ENCODE measurements at regions not wholly inside any gene's neighbourhood (a gene's known extent, or its start where the extent isn't known, plus 50 kb on each side); places are given as distances from the start of the nearest gene placed in this dataset.

GRCh38 chr2:137729305-137729704 lies 235.0 kb upstream of the HNMT start:
- DNase-seq: no peak
- Mint-ChIP-seq H3K4me3 (no peak overlapping the region), H3K27me3 (no peaks in the 10 kb centered on the region), H3K36me3 (no peaks in the 10 kb centered on the region), H3K27ac (no peak overlapping the region), H3K4me1 (no peaks in the 10 kb centered on the region), H3K9me3 (ENCODE audit: low read depth) (peaks cover 5% of the 10 kb centered on the region)
- ATAC-seq: no peak
- CTCF ChIA-PET: no interaction called here

GRCh38 chr2:137737559-137737958 lies 226.7 kb upstream of the HNMT start:
- Mint-ChIP-seq H3K36me3 (no peaks in the 10 kb centered on the region), H3K27me3 (no peaks in the 10 kb centered on the region), H3K4me3 (no peak overlapping the region), H3K27ac (no peak overlapping the region), H3K9me3 (ENCODE audit: low read depth) (no peaks in the 10 kb centered on the region), H3K4me1 (no peaks in the 10 kb centered on the region)
- no peak for ATAC-seq
- no peak for DNase-seq
- CTCF ChIA-PET: no interaction called here

- H3K9me3 Mint-ChIP-seq (ENCODE audit: low read depth): no peaks in the 10 kb centered on the region
- H3K27ac Mint-ChIP-seq: no peak overlapping the region
- DNase-seq: no peak
- no peaks in the 10 kb centered on the region for H3K36me3 Mint-ChIP-seq
- CTCF ChIA-PET: no interaction called here
- H3K4me1 Mint-ChIP-seq: no peaks in the 10 kb centered on the region
- no peaks in the 10 kb centered on the region for H3K27me3 Mint-ChIP-seq
- H3K4me3 Mint-ChIP-seq: no peak overlapping the region
- ATAC-seq: no peak
Measured at GRCh38 chr2:137741784-137742362, 222.4 kb upstream of the HNMT start.

GRCh38 chr2:137747509-137747908 lies 216.8 kb upstream of the HNMT start:
- DNase-seq: no peak
- Mint-ChIP-seq H3K36me3 (no peaks in the 10 kb centered on the region), H3K4me1 (no peaks in the 10 kb centered on the region), H3K9me3 (ENCODE audit: low read depth) (no peaks in the 10 kb centered on the region), H3K4me3 (no peak overlapping the region), H3K27ac (no peak overlapping the region), H3K27me3 (no peaks in the 10 kb centered on the region)
- CTCF ChIA-PET: no interaction called here
- no peak for ATAC-seq

GRCh38 chr2:137748533-137748932 lies 215.7 kb upstream of the HNMT start:
- Mint-ChIP-seq H3K4me1 (no peaks in the 10 kb centered on the region), H3K27ac (no peak overlapping the region), H3K9me3 (ENCODE audit: low read depth) (no peaks in the 10 kb centered on the region), H3K4me3 (no peak overlapping the region), H3K36me3 (no peaks in the 10 kb centered on the region), H3K27me3 (no peaks in the 10 kb centered on the region)
- DNase-seq (no peak), ATAC-seq (no peak)
- CTCF ChIA-PET: no interaction called here

- ATAC-seq (no peak), DNase-seq (no peak)
- H3K9me3 Mint-ChIP-seq (ENCODE audit: low read depth): no peaks in the 10 kb centered on the region
- H3K4me1 Mint-ChIP-seq: no peaks in the 10 kb centered on the region
- H3K27ac Mint-ChIP-seq: no peak overlapping the region
- H3K4me3 Mint-ChIP-seq: no peak overlapping the region
- H3K36me3 Mint-ChIP-seq: no peaks in the 10 kb centered on the region
- H3K27me3 Mint-ChIP-seq: no peaks in the 10 kb centered on the region
- CTCF ChIA-PET: no interaction called here
Measured at GRCh38 chr2:137764646-137765045, 199.6 kb upstream of the HNMT start.

- Mint-ChIP-seq H3K27me3 (no peaks in the 10 kb centered on the region), H3K27ac (no peak overlapping the region), H3K9me3 (ENCODE audit: low read depth) (no peaks in the 10 kb centered on the region), H3K4me1 (no peaks in the 10 kb centered on the region), H3K4me3 (no peak overlapping the region), H3K36me3 (no peaks in the 10 kb centered on the region)
- no peak for ATAC-seq
- DNase-seq: no peak
- CTCF ChIA-PET: no interaction called here
Measured at GRCh38 chr2:137769406-137769805, 194.9 kb upstream of the HNMT start.

GRCh38 chr2:137770166-137770565 lies 194.1 kb upstream of the HNMT start:
- no peaks in the 10 kb centered on the region for H3K27me3 Mint-ChIP-seq
- no peaks in the 10 kb centered on the region for H3K9me3 Mint-ChIP-seq (ENCODE audit: low read depth)
- ATAC-seq (no peak), DNase-seq (no peak)
- H3K4me3 Mint-ChIP-seq: no peak overlapping the region
- H3K36me3 Mint-ChIP-seq: no peaks in the 10 kb centered on the region
- no peak overlapping the region for H3K27ac Mint-ChIP-seq
- no peaks in the 10 kb centered on the region for H3K4me1 Mint-ChIP-seq
- CTCF ChIA-PET: no interaction called here

- DNase-seq (no peak), ATAC-seq (no peak)
- Mint-ChIP-seq H3K36me3 (no peaks in the 10 kb centered on the region), H3K27me3 (no peaks in the 10 kb centered on the region), H3K4me1 (no peaks in the 10 kb centered on the region), H3K9me3 (ENCODE audit: low read depth) (no peaks in the 10 kb centered on the region), H3K27ac (no peak overlapping the region), H3K4me3 (no peak overlapping the region)
- CTCF ChIA-PET: no interaction called here
Measured at GRCh38 chr2:137771064-137771463, 193.2 kb upstream of the HNMT start.

- H3K27me3 Mint-ChIP-seq: no peaks in the 10 kb centered on the region
Measured at GRCh38 chr2:137772451-137772850, 191.8 kb upstream of the HNMT start.

GRCh38 chr2:137775529-137775928 lies 188.7 kb upstream of the HNMT start:
- Mint-ChIP-seq H3K27ac (no peak overlapping the region), H3K9me3 (ENCODE audit: low read depth) (no peaks in the 10 kb centered on the region), H3K36me3 (no peaks in the 10 kb centered on the region), H3K4me3 (no peak overlapping the region), H3K4me1 (no peaks in the 10 kb centered on the region), H3K27me3 (no peaks in the 10 kb centered on the region)
- DNase-seq (no peak), ATAC-seq (no peak)
- CTCF ChIA-PET: no interaction called here

More at GRCh38 chr2:137772451-137772850, 191.8 kb upstream of the HNMT start:
- DNase-seq: no peak
- Mint-ChIP-seq H3K27ac (no peak overlapping the region), H3K36me3 (no peaks in the 10 kb centered on the region), H3K4me3 (no peak overlapping the region), H3K4me1 (no peaks in the 10 kb centered on the region), H3K9me3 (ENCODE audit: low read depth) (no peaks in the 10 kb centered on the region)
- no peak for ATAC-seq
- CTCF ChIA-PET: interaction anchor here (0.7 kb wide), 1 partner anchor 66 kb away, joined by 3 read pairs; no protein-coding TSS in a partner anchor

- H3K27me3 Mint-ChIP-seq: no peaks in the 10 kb centered on the region
- H3K4me1 Mint-ChIP-seq: no peaks in the 10 kb centered on the region
- no peak for ATAC-seq
- no peaks in the 10 kb centered on the region for H3K9me3 Mint-ChIP-seq (ENCODE audit: low read depth)
- H3K36me3 Mint-ChIP-seq: no peaks in the 10 kb centered on the region
- DNase-seq: no peak
- no peak overlapping the region for H3K4me3 Mint-ChIP-seq
- CTCF ChIA-PET: no interaction called here
- H3K27ac Mint-ChIP-seq: no peak overlapping the region
Measured at GRCh38 chr2:137776697-137777096, 187.6 kb upstream of the HNMT start.

GRCh38 chr2:137797641-137798040 lies 166.6 kb upstream of the HNMT start:
- ATAC-seq (no peak), DNase-seq (no peak)
- Mint-ChIP-seq H3K36me3 (no peaks in the 10 kb centered on the region), H3K27me3 (no peaks in the 10 kb centered on the region), H3K4me3 (no peak overlapping the region), H3K9me3 (ENCODE audit: low read depth) (peaks cover 5% of the 10 kb centered on the region), H3K27ac (no peak overlapping the region), H3K4me1 (no peaks in the 10 kb centered on the region)
- CTCF ChIA-PET: no interaction called here

GRCh38 chr2:137799600-137799999 lies 164.7 kb upstream of the HNMT start:
- no peaks in the 10 kb centered on the region for H3K4me1 Mint-ChIP-seq
- H3K4me3 Mint-ChIP-seq: no peak overlapping the region
- peaks cover 5% of the 10 kb centered on the region for H3K9me3 Mint-ChIP-seq (ENCODE audit: low read depth)
- CTCF ChIA-PET: no interaction called here
- DNase-seq (no peak), ATAC-seq (no peak)
- H3K27ac Mint-ChIP-seq: no peak overlapping the region
- H3K36me3 Mint-ChIP-seq: no peaks in the 10 kb centered on the region
- H3K27me3 Mint-ChIP-seq: no peaks in the 10 kb centered on the region

- Mint-ChIP-seq H3K36me3 (no peaks in the 10 kb centered on the region), H3K4me3 (no peak overlapping the region), H3K27me3 (no peaks in the 10 kb centered on the region), H3K9me3 (ENCODE audit: low read depth) (peaks cover 2% of the 10 kb centered on the region), H3K4me1 (no peaks in the 10 kb centered on the region), H3K27ac (no peak overlapping the region)
- CTCF ChIA-PET: no interaction called here
- ATAC-seq: no peak
- DNase-seq: no peak
Measured at GRCh38 chr2:137800386-137800785, 163.9 kb upstream of the HNMT start.
